GM19043 (cell line): ENCODE measurements at regions not wholly inside any gene's neighbourhood (a gene's known extent, or its start where the extent isn't known, plus 50 kb on each side); places are given as distances from the start of the nearest gene placed in this dataset.

Experiments used
- ATAC-seq: cut with Tn5 transposase; IDR thresholded peaks from one replicate; pipeline ENCODE4 v1.9.1; 2021; ENCODE audit warnings: low read depth; ENCODE audit not compliant: unreplicated experiment

DNA sequence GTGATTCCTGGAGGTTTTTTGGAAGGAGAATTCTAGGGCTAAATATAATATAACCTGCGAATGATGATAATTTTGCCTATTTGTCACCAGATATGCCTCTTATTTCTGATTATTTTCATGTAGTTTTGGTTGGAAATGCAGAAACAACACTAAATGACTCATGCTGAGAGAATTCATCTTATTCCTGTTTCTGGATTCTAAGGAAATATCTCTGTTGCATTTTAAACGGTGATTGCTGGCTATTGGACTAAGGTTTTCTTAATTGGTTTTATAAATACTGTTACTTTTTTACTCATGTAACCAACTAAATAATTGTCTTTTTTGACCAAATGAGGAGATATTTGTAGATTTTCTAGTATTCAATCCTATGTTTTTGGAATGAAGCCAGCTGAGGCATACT lies 204.9 kb upstream of the NPSR1 start:
- ATAC-seq: no peak

DNA sequence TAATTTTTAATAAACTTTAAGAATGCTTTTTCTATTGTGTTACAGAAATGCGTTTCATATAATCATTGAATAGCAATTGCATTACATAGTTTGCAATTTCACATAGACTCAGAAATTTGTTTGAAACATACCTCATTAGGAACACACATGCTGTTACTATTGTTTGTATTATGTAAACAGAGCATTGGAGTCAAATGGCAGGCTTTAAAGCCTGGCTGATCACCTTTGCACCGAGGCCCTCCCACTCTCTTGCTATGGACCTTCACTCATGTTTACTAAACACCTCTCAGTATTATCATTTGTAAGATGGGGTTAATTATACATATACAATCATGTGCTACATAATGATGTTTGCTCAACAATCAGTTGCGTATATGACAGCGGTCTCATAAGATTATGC lies 203.6 kb upstream of the NPSR1 start:
- no peak for ATAC-seq

DNA sequence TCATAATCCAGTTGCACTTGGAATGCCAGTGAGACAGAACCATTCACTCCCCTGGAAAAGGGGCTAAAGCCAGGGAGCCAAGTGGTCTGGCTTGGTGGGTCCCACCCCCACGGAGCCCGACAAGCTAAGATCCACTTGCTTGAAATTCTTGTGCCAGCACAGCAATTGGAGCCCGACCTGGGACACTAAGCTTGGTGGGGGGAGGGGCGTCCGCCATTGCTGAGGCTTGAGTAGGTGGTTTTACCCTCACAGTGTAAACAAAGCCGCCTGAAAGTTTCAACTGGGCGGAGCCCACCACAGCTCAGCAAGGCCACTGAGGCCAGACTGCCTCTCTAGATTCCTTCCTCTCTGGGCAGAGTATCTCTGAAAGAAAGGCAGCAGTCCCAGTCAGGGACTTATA lies 200.7 kb upstream of the NPSR1 start:
- ATAC-seq: no peak

DNA sequence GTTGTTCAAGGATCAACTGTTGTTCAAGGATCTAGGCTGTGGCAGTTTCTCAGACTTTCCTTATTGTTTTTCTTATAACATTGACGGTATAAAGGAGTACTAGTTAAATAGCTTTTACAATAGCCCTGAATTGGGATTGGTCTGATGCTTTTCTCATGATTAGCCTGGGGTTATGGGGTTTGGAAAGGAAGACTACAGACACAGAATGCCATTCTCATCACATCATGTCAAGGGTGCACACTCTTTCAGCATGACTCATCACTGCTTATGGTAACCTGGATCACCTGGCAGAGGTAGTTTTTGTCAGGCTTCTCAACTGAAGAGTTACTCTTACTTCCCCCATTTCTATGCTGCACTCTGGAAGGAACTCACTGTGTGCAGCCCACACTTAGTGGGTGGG lies 194.2 kb upstream of the NPSR1 start:
- ATAC-seq: no peak

DNA sequence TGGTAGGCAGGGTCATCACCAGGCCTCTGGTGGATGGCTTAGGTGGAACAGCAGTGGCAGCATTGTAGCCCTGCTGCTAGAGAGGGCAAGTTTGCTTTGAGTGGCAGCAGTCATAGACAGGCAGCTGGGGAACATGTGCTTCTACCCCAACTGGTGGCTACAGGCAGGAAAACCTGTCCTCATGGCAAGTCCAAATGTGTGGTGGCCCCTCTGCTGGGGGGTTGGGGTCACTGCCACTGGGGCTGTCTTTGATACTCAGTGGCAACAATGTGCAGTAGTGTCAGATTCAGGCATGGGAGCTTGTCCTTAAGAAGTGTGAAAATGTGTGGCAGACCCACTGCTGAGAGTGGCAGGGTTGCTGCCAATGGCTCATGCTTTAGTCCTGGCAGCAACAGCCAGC lies 186.2 kb upstream of the NPSR1 start:
- ATAC-seq: no peak

DNA sequence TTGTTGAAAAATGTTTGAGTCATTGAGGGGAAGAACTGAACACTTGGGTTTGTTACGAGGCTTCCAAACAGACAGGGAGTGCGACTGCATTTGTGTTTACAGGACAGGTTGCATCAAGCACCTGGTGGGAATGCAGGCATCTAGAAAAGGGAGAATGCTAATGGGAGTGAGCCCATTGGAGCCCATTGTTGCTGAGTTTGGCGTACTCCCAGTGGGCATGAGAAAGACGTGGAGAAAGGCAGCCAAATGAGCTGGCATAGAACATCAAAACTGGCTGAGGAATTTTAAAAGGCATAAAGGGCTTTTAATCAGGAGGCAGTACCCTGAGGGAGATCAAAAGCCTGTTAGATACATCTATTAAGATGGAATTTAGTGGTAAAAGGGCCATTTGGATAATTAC lies 171.6 kb upstream of the NPSR1 start:
- ATAC-seq: no peak

DNA sequence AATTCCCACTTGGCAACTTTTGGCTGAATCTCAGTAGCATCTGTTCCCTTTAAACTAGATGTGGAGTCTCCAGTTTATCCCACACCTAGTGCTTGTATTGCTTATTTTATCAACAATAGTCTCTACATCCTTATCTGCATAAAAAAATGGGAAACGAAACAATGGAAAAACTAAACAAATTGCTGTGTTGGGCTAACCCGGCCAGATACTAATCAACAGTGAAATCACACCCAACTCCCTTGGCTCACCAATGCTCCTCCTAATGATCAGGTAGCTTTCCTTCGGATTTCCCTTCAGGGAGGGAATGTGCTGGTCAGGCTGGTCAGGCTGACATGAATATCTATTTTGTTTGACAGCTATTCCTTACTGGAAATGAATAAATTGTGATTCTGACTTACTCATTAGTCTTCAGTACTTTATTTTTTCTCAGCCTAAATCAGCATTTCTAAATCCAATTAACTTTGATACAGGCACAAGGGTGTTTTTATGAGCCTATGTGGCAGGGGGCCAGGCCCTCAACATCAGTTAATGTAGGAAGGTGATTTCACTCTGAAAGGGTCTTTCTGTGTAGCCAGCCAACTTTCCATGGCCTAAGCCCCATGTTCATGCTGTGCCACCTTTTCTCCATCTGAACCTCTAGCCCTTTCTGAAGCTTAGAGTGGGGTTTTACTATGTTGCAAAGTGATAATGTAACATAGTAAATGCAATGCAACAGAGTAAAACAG lies 170.5 kb upstream of the NPSR1 start:
- ATAC-seq: no peak

- no peak for ATAC-seq
Measured at GRCh38 chr7:34488766-34489165, 169.3 kb upstream of the NPSR1 start.

GRCh38 chr7:34491899-34492298 lies 166.1 kb upstream of the NPSR1 start:
- ATAC-seq: no peak

DNA sequence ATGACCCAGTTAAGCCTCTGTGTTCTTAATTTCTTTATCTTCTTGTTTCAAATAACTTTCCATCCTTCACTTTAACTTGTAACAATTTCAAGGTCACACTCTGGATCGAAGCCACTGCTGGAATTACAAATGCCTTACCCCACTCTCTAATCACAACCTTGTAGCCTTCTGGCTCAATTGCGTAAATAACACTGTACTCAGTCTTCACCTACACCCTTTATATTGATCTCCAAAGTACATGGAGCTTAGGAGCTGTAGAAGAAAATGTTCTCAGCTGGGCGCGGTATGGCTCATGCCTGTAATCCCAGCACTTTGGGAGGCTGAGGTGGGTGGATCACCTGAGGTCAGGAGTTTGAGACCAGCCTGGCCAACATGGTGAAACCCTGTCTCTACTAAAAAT lies 164.3 kb upstream of the NPSR1 start:
- ATAC-seq: no peak

DNA sequence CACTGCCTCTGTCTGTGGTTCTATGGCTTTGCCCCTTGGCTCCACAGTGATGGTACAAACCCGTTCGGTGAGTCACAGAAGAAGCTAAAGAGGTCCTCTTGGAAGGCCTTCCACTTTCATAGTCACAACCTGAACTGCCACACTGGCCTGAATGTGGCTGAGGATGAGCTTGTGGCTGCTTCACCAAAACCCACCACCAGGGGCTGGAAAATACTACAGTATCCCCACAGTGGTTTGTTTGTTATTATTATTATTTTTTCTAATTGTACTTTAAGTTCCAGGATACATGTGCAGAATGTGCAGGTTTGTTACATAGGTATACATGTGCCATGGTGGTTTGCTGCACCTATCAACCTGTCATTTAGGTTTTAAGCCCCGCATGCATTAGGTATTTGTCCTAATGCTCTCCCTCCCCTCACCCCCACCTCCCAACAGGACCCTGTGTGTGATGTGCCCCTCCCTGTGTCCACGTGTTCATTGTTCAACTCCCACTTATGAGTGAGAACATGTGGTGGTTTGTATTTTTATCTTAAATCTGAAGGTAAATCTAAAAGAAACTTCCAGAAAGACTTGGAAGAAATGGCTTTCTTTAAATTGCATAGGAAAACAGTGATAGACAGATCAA lies 160.8 kb upstream of the NPSR1 start:
- ATAC-seq: no peak

GRCh38 chr7:34501156-34501555 lies 156.9 kb upstream of the NPSR1 start:
- no peak for ATAC-seq

DNA sequence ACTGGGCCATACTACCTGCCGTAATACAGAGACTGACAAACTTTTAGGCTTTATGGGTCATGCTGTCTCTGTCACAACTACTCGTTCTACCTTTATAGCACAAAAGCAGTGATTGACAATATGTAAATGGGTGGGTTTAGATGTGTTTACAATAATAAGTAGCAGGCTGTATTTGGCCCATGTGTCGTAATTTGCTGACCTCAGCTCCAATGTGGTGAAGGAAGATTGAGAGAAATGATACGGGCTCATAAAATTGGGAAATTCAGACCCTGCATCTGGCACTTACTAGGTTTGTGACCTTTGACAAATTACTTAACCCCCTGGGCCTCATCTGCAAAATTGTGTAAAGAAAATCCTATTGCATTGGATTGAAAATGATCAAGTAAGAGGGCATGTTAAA lies 150.8 kb upstream of the NPSR1 start:
- no peak for ATAC-seq

DNA sequence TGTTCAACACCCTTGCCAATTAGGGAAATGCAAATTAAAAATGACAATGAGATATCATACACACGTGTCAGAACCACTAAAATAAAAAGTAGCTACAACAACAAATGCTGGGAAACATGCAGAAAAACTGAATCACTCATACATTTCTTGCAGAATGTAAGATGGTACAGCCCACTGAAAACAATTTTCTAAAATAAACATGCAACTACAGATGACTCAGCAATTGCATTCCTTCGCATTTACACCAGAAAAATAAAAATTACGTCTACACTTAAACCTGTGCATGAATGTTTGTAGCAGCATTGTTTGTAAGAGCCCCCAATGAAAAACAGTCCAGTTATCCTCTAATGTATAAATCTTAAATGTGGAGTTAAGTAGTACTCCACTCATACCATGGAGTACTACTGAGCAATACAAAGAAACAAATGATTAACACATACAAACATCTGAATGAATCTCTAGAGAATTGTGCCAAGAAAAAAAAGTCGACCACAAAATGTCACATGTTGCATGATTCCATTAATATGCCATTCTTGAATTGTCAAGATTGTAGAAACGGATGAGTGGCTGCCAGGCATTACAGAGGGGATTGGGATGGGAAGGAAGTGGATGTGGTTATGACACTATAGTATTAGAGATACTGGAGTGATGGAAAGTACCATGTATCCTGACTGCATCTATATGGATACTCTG lies 134.6 kb upstream of the NPSR1 start:
- no peak for ATAC-seq

- ATAC-seq: no peak
Measured at GRCh38 chr7:34530259-34530658, 127.8 kb upstream of the NPSR1 start.

DNA sequence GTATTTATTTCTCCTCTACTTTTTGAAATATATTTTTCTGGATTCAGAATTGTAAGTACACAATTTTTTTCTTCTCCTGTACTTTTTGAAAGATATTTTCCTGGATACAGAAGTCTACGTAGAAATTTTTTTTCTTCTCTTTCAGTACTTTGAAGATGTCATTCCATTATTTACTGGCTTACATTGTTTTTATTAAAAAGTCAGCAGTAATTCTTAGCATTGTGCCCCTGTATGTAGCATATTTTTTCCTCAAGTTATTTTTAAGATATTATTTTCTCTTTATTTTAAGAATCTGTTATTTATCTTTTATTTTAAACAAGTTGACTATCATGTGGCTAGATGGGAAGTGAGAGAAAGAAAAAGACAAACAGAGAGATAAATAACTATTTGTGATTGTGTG lies 119.0 kb upstream of the NPSR1 start:
- ATAC-seq: no peak

DNA sequence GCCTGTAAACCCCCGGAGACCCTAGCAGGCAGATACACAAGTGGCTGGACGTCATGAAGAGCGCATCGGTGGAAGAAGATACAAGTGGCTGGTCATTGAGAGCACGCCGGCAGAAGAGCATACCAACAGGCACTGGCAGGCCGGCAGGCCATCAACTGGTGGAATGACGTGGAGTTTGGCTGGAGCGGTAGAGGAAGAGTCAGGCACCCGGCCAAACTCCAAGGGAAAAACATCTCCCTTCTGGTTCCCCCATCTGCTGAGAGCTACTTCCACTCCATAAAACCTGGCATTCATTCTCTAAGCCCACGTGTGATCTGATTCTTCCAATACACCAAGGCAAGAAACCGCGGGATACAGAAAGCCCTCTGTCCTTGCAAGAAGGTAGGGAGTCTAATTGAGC lies 113.4 kb upstream of the NPSR1 start:
- no peak for ATAC-seq

DNA sequence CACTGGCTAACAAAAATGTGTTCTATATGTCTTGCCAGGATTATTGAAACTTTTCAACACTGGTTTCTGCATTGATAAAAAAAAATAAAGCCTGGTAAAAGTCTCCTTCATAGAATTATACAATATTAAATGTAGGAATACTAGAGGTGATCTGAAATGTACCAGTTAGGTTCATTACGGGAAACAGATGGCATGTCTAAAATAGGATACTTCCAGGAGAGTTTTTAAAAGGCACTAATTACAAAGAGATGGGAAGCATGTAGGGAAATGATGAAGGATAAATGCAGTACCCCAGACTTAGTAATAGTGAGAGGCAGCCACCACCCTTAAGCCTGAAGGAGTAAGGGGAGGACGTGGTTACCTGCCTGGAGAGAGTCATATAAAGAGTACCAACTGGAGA lies 107.0 kb upstream of the NPSR1 start:
- ATAC-seq: no peak

DNA sequence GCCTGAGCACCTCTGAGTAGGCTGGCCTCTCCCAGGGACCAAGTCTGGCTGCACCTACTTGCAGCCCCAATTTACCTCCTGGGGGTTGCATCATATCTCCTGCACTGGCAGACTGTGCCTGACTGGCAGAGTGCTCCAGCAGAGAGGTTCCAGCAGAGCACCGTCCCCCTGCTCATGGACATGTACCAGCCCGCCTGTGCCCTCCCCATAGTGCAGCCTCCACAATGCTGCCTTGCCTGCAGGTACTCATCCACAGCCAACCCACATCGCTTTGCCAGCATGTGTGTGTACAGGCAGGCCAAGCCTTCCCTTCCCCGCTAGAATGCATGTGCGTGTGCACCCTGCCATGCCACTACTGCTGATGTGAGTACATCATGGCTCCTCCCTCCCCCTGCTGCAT lies 105.5 kb upstream of the NPSR1 start:
- ATAC-seq: no peak

GRCh38 chr7:34558022-34558421 lies 100.0 kb upstream of the NPSR1 start:
- no peak for ATAC-seq

GRCh38 chr7:34564091-34564490 lies 93.9 kb upstream of the NPSR1 start:
- no peak for ATAC-seq

- ATAC-seq: no peak
Measured at GRCh38 chr7:34567906-34568305, 90.1 kb upstream of the NPSR1 start.
